K562 (cell line): ENCODE measurements at regions not wholly inside any gene's neighbourhood (a gene's known extent, or its start where the extent isn't known, plus 50 kb on each side); places are given as distances from the start of the nearest gene placed in this dataset.

ENCODE experiments used
- ARNT ChIP-seq, 2 experiments: fragments of 450-650 bp; IDR thresholded peaks; 2 replicates each; pipeline ENCODE4 v1.6.1; 2016; ENCODE audit warnings: mild to moderate bottlenecking in 1 of 2
- MTA3 ChIP-seq: fragments of 450-650 bp; formaldehyde crosslinking; IDR thresholded peaks from 2 replicates; pipeline ENCODE4 v1.6.1; 2017; ENCODE audit warnings: mild to moderate bottlenecking, borderline replicate concordance
- RAD51 ChIP-seq: fragments of 450-650 bp; IDR thresholded peaks from 2 replicates; pipeline ENCODE4 v1.7.1; 2016; ENCODE audit warnings: low read depth, mild to moderate bottlenecking, borderline replicate concordance
- SIN3A ChIP-seq, 2 experiments: fragments of 150-350 bp in 1 of 2; IDR thresholded peaks; 2 replicates each; pipeline ENCODE4 v1.6.1; 2011 to 2016; ENCODE audit warnings: borderline replicate concordance in 2 of 2, low read depth in 2 of 2, low read length in 2 of 2, mild to moderate bottlenecking in 2 of 2, moderate library complexity in 2 of 2; ENCODE audit not compliant: control insufficient read depth in 1 of 2
- ZNF121 ChIP-seq: sonication (generic); formaldehyde crosslinking; conservative IDR thresholded peaks from 2 replicates; pipeline ENCODE4 v1.8.0; 2022; ENCODE audit warnings: missing genetic modification reagents
- ZNF23 ChIP-seq: fragments of 250-450 bp; sonication (Bioruptor Pico); IDR thresholded peaks from 2 replicates; pipeline ENCODE4 v1.4.0; 2020; ENCODE audit warnings: mild to moderate bottlenecking
- ZNF274 ChIP-seq: IDR thresholded peaks from 2 replicates; pipeline ENCODE4 v1.6.1; 2011; ENCODE audit warnings: low read depth, mild to moderate bottlenecking, low read length, moderate library complexity, borderline replicate concordance

GRCh38 chr18:29234751-29235150 is 1057.8 kb upstream of the CDH2 start:
- no peak for TF ChIP-seq ARNT (IDR thresholded peaks at IDR 0.05)
- no peak for TF ChIP-seq RAD51
- TF ChIP-seq ZNF23 (CRISPR knock-in tag): no peak
- TF ChIP-seq ZNF121 (CRISPR knock-in tag): no peak
- no peak for TF ChIP-seq MTA3
- no peak for TF ChIP-seq ZNF274
- no peak for TF ChIP-seq SIN3A (IDR thresholded peaks at IDR 0.05; ENCODE audit: borderline replicate concordance in 2 of 2, control insufficient read depth in 1 of 2, low read depth in 2 of 2, low read length in 2 of 2)
